ENCODE measurements at regions not wholly inside any gene's neighbourhood (a gene's known extent, or its start where the extent isn't known, plus 50 kb on each side); places are given as distances from the start of the nearest gene placed in this dataset.

DNA sequence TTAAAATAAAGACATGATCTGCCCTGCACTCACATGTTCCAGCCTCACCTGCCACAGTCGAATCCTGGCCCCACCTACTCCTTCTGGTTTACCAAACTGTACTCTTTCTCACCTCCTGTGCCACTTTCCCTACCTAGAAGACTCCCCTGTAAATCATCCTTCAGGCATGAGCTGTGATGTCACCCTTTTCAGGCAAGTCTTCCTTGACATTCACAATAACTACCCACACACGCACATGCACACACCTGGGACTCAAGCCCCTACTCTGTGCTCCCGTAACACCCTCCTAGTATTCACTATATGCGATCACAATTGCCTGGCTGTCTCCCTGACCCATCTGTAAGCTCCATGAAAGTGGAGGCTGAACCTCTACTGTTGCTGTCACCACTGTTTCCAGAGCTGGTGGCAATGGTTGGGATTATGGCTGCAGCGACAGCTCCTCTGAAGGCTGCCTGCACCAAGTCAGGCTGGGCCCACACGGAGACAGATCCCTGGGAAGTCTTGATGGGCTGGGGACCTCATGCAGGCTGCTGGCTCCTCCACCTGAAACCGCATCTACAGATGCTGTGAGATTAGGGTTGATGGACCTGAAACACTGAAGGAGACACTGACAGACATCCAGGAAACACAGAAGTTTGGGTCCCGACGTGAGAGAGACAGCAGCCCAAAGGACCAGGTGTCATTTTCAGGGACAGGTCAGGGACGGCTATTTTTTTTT lies 611.1 kb downstream of the UQCRFS1 start:
- DNase-seq (ENCODE audit: insufficient read length, low spot score, missing footprints): peak; percentile 9
- H3K79me2 ChIP-seq (ENCODE audit: insufficient read depth, low read length): no peaks in the 10 kb centered on the region
- TF ChIP-seq, protein P1, sequence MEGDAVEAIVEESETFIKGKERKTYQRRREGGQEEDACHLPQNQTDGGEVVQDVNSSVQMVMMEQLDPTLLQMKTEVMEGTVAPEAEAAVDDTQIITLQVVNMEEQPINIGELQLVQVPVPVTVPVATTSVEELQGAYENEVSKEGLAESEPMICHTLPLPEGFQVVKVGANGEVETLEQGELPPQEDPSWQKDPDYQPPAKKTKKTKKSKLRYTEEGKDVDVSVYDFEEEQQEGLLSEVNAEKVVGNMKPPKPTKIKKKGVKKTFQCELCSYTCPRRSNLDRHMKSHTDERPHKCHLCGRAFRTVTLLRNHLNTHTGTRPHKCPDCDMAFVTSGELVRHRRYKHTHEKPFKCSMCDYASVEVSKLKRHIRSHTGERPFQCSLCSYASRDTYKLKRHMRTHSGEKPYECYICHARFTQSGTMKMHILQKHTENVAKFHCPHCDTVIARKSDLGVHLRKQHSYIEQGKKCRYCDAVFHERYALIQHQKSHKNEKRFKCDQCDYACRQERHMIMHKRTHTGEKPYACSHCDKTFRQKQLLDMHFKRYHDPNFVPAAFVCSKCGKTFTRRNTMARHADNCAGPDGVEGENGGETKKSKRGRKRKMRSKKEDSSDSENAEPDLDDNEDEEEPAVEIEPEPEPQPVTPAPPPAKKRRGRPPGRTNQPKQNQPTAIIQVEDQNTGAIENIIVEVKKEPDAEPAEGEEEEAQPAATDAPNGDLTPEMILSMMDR (IDR thresholded peaks at IDR 0.05; ENCODE audit: extremely low read depth, low read depth, low read length): no peak
- H3K4me2 ChIP-seq (ENCODE audit: insufficient read depth, low read length): no peak overlapping the region
- H4K20me1 ChIP-seq (ENCODE audit: insufficient read depth, low read length): no peaks in the 10 kb centered on the region
- no peaks in the 10 kb centered on the region for H3K36me3 ChIP-seq (ENCODE audit: insufficient read depth, low read length)
- no peak overlapping the region for H2AFZ ChIP-seq (ENCODE audit: low read length)
- no peak overlapping the region for H3K27ac ChIP-seq (ENCODE audit: low read depth, low read length)
- H3K4me3 ChIP-seq (ENCODE audit: insufficient read depth, low read length): no peak overlapping the region
- H3K27me3 ChIP-seq (ENCODE audit: insufficient read depth, low read length): no peaks in the 10 kb centered on the region
- H3K4me1 ChIP-seq (ENCODE audit: insufficient read depth, low read length): no peaks in the 10 kb centered on the region
- H3K9me3 ChIP-seq (ENCODE audit: low read depth, low read length): no peaks in the 10 kb centered on the region

DNA sequence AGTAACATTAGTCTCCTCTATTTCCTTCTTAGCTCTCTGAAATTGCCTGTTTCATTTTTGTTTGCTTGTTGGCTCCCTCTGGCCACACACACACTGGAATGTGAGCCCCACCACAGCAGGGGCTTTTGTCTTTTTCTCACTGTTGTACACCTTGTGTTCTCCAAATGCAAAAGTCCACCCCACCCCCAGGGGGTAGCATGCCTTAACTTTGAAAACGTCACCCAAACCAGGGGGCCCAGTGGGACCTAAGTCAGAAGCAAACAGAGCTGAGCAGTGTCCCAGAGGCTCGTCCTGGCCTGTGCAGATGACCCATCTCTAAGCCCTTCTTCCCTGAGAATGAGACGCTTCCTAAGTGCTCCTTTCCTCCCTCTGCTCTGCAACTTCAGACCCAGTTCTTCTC lies 614.1 kb downstream of the UQCRFS1 start:
- Histone ChIP-seq H3K27ac (ENCODE audit: low read depth, low read length) (no peak overlapping the region), H4K20me1 (ENCODE audit: insufficient read depth, low read length) (no peaks in the 10 kb centered on the region), H3K4me1 (ENCODE audit: insufficient read depth, low read length) (no peaks in the 10 kb centered on the region), H3K79me2 (ENCODE audit: insufficient read depth, low read length) (no peaks in the 10 kb centered on the region), H3K4me2 (ENCODE audit: insufficient read depth, low read length) (no peak overlapping the region), H2AFZ (ENCODE audit: low read length) (no peak overlapping the region), H3K27me3 (ENCODE audit: insufficient read depth, low read length) (no peaks in the 10 kb centered on the region), H3K36me3 (ENCODE audit: insufficient read depth, low read length) (no peaks in the 10 kb centered on the region), H3K9me3 (ENCODE audit: low read depth, low read length) (no peaks in the 10 kb centered on the region), H3K4me3 (ENCODE audit: insufficient read depth, low read length) (no peak overlapping the region)
- TF ChIP-seq, protein P1 (IDR thresholded peaks at IDR 0.05; ENCODE audit: extremely low read depth, low read depth, low read length): no peak
- no peak for DNase-seq (ENCODE audit: insufficient read length, low spot score, missing footprints)

DNA sequence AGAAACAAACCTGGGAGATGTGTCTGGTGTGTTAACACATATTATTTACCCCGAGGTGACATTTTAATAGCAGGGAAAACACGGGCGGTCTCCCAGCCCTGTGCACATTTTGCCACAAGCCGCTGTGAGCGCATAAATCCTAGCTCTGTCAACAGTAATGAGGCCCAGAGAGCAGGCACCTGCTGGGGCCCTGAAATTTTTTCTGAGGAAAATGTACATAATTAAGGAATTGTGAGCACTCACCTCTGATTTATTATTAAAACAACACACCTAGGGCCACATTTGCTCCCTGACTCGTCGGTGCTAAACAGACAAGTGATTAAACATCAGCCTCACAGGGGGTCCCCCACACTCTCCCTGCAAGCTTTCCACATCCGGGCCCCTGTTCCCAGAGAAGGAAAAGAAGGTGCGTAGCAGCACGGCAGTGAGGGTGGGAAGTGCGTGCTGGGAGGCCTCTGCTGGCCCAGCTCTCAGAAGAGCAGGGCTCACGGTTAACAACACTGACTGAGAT lies 616.3 kb downstream of the UQCRFS1 start:
- no peak for DNase-seq (ENCODE audit: insufficient read length, low spot score, missing footprints)
- TF ChIP-seq, protein P1 (IDR thresholded peaks at IDR 0.05; ENCODE audit: extremely low read depth, low read depth, low read length): no peak
- no peaks in the 10 kb centered on the region for H3K9me3 ChIP-seq (ENCODE audit: low read depth, low read length)
- no peaks in the 10 kb centered on the region for H3K79me2 ChIP-seq (ENCODE audit: insufficient read depth, low read length)
- H3K4me3 ChIP-seq (ENCODE audit: insufficient read depth, low read length): no peak overlapping the region
- no peak overlapping the region for H2AFZ ChIP-seq (ENCODE audit: low read length)
- H3K4me1 ChIP-seq (ENCODE audit: insufficient read depth, low read length): no peaks in the 10 kb centered on the region
- H3K4me2 ChIP-seq (ENCODE audit: insufficient read depth, low read length): no peak overlapping the region
- H3K27me3 ChIP-seq (ENCODE audit: insufficient read depth, low read length): no peaks in the 10 kb centered on the region
- no peaks in the 10 kb centered on the region for H3K36me3 ChIP-seq (ENCODE audit: insufficient read depth, low read length)
- H3K27ac ChIP-seq (ENCODE audit: low read depth, low read length): no peak overlapping the region
- no peaks in the 10 kb centered on the region for H4K20me1 ChIP-seq (ENCODE audit: insufficient read depth, low read length)

DNA sequence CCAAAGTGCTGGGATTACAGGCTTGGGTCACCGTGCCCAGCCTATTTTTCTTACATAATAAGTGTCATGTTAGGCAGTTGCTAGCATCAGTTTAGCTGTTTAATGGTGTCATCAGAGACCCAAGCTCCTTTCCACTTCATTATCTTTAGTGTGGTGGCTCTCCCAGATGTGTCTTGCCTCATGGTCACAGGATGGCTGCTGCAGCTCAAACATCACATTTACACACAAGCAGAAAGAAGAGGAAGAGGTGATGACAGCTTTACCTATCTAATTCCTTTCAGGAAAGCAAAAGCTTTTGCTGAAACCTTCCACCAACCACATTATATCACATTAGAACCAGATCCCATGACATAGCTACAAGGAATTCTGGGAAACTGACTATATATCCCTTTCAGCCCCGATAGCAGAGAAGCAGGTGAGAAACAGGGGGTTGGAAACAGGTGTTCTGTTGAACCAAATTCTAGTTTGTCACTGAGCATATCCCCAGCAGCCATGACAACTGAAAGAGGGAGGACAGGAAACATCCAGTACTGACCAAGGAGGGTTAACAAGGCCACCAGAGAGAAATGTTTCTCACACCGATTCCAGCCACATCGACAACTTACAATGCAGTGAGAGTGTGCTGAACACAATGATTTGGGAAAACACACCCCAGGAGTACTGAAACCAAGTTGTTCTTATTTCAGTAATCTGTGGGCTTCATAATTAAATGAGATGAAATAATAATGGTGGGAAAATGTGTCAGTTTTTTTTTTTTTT lies 617.0 kb downstream of the UQCRFS1 start:
- no peak overlapping the region for H3K27ac ChIP-seq (ENCODE audit: low read depth, low read length)
- no peaks in the 10 kb centered on the region for H3K79me2 ChIP-seq (ENCODE audit: insufficient read depth, low read length)
- H3K4me3 ChIP-seq (ENCODE audit: insufficient read depth, low read length): no peak overlapping the region
- no peak overlapping the region for H3K4me2 ChIP-seq (ENCODE audit: insufficient read depth, low read length)
- no peak overlapping the region for H2AFZ ChIP-seq (ENCODE audit: low read length)
- H3K9me3 ChIP-seq (ENCODE audit: low read depth, low read length): no peaks in the 10 kb centered on the region
- H3K4me1 ChIP-seq (ENCODE audit: insufficient read depth, low read length): no peaks in the 10 kb centered on the region
- no peaks in the 10 kb centered on the region for H3K36me3 ChIP-seq (ENCODE audit: insufficient read depth, low read length)
- TF ChIP-seq, protein P1 (IDR thresholded peaks at IDR 0.05; ENCODE audit: extremely low read depth, low read depth, low read length): no peak
- H4K20me1 ChIP-seq (ENCODE audit: insufficient read depth, low read length): no peaks in the 10 kb centered on the region
- H3K27me3 ChIP-seq (ENCODE audit: insufficient read depth, low read length): no peaks in the 10 kb centered on the region
- no peak for DNase-seq (ENCODE audit: insufficient read length, low spot score, missing footprints)

Measured in osteoblast (primary cell).